HG03064 (cell line): ENCODE measurements at regions not wholly inside any gene's neighbourhood (a gene's known extent, or its start where the extent isn't known, plus 50 kb on each side); places are given as distances from the start of the nearest gene placed in this dataset.
"Not testable (repeated sequence)": the region's sequence is repeated elsewhere in the genome, so short reads cannot be mapped to it uniquely, and the experiment has no call there.

Experiments used
- ATAC-seq: cut with Tn5 transposase; IDR thresholded peaks from one replicate; pipeline ENCODE4 v1.9.1; 2021; ENCODE audit warnings: low read depth; ENCODE audit not compliant: unreplicated experiment

DNA sequence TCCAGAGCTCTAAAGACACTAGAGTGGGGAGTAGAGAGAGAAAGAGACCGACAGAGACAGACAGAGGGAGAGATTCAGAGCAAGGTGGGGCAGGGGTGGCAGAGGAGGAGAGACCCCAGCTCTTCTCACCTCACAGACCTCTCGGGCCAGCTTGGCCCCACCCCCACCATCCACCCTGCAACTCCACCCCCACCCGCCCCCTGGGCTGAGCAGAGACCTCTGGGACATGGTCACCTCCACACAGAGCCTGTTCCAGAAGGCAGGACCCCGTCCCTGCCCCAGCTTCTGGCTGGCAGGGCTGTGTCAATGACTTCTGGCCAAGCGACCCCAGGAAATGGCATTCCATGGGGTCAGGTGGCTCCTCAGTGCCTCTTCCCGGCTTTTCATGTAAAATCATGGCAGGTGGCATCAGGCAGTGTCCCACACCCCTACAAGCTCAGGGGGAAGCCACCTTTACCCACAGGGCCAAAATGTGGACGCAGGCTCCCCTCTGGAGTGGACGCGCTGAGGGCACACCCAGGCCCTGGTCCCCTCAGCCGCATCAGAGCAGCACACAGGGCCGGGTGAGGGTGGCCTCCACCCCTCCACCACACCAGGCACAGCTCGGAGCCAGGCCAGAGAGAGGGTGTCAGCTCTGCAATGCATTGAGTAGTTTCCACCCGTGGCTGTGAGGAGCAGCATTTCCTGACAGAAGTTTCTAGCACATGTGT lies 131.2 kb upstream of the LPCAT1 start:
- ATAC-seq: no peak

DNA sequence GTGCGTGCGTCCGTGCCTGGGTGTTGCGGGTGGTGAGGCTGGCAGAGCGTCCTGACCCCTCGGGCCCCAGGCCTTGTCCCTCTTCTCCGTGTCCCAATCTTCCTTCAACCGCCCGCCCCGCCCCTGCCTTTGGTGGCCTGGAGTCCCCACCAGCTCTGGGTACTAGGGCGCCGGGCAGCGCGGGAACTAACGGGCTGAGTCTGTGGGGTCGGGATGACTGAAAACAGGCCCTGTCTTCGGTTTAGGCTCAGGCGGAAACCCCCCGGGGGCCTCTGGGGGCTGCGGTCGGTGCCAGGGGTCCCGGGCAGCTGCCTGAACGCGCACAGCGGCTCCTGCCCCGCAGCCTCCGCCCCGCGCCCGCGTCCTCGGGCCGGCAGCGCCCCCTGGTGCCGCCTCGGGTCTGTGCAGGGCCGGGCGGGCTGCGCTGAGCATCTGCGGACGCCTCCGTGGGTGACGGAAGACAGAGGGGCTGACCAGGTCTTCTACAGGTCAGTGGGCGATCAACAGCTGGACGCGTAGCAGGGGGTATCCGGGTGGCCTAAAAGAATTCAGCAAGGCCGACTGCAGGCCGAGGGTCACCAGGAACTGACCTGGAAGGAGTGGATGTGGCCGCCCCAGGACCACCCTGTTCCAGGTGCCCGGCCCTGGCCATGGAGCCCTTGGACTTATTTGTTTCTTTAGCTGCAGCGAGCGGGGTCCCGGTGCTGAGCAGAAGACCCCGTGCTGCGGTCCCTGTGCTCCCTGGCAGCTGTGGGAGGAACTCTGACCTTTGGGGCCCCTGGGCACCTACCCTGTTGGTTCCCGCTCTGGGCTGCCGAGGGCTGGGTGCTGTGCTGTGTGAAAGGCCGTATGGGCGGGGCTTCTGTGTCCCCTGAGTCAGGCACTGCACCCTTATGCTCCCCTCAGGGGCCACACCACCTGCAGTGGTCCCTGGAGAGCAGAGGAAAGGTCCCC lies 130.2 kb upstream of the LPCAT1 start:
- peak; percentile 66 for ATAC-seq

DNA sequence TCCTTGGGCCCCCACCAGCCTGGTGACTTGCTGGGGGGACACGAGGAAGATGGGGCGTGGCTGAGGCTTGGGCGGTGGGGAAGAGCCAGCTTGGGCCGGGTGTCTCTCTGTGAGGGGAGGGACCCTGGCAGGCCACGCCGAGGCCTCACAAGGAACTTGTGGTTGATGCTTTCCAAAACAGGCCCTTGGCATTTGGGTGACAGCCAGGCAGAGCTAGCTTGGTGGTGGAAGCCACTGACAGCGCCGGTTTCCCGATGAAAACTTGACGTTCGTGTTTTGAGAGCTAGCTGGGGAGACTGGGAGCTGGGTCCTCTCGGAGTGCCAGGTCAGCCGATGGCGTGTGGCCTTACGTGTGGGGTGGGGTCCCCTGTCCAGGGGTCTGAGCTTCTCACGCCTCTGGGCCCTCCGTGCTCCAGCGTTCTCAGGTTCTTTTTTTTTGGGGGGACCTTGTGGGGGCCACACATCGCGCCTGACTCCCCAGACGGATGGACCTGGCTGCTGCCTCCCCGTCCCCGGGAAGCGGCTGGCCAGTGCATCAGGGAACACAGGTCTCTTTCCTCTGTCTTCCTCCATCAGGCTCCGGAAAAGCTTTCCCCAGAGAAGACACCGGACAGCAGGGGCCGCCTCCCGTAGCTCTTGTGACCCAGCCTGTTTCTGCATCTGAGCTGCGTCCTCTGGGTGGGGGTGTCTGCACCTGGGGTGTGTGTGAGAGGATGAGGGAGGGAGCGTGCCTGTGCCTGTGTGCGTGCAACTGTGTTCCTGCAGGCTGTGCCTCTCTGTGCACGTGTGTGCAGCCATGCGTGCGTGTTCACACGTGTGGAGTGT lies 129.3 kb upstream of the LPCAT1 start:
- ATAC-seq: peak; percentile 44

DNA sequence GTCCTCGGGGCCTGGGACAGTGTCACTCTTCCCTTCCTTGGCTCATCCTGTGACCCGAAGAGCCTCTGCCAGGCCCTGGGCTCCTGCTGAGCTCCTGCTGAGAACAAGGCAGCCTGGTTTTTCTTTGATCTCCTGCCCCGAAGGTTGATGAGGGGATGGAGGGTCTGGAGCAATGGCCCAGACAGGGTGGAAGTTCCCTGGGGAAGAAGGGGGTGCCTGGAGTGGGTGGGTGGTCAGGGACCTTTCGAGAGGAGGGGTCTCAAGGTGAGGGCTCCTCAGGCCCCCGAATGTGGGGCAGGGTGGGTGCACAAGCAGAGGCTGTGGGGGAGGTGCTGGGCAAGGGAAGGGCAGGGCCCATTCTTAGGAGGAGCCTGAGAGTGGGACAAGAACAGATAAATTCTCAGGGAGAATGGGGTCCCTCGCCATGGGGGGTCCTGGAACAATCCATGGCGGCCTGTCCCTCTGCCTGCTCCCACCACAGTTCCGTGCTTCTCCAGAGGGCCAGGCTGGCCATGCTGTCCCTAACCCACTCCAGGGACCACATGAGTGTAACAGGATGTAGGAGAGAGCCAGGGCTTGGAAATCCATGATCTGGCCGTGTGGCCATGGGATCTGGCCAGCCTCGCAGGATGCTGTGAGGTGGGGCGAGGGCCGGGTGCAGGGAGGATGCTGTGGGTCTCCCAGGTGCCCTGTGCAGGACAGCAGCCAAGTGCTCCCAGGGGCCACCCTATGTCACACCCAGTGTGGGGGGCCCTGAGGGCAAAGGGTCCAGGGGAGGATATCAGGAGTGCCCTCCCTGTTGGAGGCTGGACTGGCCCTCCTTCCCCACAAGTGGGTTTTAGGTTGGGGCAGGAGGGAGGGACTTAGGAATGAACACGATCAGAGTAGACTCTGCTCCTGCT lies 128.5 kb upstream of the LPCAT1 start:
- ATAC-seq: no peak

DNA sequence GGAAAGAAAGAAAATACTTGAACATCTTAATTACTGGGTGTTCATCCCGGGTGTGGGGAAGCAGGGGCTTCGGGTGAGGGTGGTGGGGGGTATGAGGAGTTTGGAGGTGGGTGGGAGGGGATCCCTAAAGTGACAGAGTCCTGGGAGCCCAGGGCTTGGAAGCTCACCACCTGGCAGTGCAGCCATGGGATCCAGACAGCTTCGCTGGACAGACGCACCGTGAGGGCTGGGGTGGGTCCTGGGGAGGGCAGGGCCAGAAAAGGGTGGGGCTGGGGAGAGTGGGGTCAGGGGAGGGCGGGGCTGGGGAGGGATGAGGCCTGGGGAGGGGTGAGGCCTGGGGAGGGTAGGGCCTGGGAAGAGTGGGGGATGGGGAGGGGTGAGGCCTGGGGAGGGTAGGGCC lies 127.5 kb upstream of the LPCAT1 start:
- ATAC-seq: no peak

DNA sequence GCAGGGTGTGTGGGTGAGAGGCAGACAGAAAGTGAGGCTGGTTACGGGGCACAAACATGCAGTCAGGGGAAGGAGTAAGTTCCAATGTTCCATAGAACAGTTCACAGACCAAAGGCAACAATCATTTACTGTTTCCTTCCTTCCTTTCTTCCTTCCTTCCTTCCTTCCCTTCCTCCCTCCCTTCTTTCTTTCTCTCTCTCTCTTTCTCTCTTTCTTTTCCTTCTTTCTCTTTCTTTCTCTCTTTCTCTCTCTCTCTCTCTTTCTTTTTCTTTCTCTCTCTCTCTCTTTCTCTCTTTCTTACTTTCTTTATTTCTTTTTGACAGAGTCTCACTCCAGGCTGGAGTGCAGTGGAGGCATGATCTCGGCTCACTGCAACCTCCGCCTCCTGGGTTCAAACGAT lies 125.8 kb upstream of the LPCAT1 start:
- no peak for ATAC-seq

DNA sequence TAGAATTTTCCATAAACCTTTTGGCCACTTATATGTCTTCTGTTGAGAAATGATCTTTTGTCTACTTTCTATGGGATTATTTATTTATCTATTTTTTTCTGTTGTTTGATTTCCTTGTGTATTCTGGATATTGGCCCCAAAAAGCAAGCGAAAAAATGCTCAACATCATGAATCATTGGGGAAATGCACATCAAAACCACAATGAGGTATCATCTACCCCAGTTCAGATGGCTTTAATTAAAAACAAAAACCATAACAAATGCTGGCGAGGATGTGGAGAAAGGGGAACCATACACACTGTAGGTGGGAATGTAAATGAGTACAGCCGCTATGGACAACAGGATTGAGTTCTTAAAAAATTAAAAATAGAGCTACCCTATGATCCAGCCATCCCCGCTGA lies 125.0 kb upstream of the LPCAT1 start:
- ATAC-seq: no peak

DNA sequence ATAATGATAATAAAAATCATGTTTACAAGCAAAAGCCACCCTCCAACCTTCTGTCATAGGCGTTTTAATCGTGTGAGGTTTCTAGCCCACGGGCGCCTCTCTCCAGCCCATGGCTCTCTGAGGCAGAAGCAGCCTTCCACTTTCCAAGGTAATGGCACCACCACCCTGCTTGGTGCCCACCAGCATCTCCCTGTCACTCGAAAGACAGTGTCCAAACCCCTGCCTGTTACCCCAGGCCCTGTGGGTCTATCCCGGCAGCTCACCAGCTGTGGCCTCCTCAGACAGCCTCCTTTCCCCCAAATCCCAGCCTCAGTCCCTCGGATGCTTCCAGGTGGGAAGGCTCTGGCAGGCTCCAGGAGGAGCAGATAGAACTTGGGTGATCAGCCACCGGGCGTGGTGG lies 123.8 kb upstream of the LPCAT1 start:
- no peak for ATAC-seq

DNA sequence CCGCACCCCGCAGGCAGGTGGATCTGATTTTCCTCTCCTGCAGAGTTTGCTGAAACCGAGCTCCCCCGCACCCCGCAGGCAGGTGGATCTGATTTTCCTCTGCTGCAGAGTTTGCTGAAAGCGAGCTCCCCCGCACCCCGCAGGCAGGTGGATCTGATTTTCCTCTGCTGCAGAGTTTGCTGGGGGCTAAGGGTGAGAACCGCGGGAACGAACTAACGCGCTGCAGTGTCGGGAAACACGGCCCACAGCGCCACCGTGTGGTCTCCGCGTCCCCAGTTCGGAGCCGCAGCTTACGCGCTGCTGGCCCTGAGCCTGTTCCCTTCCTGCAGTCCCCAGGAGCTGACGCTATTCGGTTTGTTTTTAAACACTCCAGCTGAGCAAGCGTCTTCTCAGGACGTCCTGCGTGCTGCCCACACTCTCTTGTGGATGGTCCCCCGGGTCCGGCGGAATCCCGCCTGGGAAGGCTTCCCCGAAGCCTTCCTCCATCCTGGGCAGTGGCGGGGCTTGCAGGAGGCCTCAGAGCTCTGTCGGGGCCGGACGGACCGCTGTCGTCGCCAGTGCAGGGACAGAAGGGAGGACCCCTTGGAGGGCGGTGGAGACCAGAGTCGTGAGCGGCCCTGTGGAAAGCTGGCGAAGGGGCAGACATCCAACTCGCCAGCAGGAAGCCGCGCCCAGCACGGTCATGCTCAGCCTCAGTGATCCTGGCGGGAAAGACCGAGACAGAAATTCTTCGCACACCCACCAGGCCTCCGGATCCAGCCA lies 121.2 kb upstream of the LPCAT1 start:
- ATAC-seq: no peak

DNA sequence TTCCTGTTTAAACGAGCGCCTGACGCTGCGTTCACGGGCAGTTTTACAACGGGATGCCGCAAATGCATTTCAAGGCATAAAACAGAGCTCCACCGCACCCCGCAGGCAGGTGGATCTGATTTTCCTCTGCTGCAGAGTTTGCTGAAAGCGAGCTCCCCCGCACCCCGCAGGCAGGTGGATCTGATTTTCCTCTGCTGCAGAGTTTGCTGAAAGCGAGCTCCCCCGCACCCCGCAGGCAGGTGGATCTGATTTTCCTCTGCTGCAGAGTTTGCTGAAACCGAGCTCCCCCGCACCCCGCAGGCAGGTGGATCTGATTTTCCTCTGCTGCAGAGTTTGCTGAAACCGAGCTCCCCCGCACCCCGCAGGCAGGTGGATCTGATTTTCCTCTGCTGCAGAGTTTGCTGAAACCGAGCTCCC lies 120.6 kb upstream of the LPCAT1 start:
- not testable (repeated sequence) for ATAC-seq

DNA sequence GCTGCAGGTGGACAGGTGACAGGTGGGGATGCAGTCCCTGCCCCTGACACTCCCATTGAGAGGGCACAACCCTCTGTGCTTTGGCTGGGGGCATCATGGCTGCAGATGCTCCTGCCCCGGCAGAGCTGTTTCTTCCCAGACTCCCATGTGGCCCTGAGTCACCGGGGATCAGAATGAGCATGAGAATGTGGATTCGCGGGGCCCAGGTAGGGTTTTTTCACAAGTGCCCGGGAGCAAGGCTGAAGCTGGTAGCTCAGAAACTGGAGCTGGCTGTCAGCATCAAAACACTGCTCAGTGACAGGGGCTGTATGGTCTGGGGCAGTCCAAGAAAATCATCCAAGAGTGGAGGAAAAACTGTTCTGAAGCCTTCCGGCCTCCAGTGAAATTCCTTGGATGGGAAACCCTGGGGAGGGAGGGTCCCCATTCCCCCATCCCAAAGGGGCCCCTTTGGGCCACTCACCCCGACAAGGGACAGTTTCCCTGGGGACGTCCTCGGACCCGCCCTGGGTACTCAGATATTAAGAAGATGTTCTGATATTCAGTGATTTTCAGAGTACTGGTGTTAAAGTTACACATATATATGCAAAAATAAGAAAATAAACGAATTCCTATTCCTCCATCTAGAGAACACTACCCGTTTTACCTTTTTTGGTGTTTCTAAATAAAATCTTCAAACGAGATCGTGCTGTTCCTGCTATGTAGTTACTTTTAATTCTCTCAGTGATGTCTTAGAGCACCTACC lies 120.1 kb upstream of the LPCAT1 start:
- no peak for ATAC-seq

DNA sequence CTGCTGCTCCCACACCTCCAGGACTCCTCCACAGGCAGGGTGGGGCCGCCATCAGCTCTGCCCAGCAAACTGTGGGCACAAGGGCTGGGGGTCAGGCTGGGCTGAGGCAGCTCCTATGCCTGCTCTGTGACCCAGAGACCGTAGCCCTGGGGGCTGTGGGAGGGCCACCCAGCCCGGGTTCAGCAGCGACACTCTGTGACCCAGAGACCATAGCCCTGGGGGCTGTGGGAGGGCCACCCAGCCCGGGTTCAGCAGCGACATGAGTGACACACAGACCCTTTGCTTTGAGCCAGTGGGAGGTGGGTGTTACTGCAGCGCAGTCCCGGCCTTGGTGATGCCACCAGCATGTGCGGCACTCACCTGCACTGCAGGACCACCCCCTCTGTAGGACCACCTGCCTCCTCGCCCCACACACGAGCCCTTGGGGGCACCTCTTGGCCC lies 118.9 kb upstream of the LPCAT1 start:
- no peak for ATAC-seq

DNA sequence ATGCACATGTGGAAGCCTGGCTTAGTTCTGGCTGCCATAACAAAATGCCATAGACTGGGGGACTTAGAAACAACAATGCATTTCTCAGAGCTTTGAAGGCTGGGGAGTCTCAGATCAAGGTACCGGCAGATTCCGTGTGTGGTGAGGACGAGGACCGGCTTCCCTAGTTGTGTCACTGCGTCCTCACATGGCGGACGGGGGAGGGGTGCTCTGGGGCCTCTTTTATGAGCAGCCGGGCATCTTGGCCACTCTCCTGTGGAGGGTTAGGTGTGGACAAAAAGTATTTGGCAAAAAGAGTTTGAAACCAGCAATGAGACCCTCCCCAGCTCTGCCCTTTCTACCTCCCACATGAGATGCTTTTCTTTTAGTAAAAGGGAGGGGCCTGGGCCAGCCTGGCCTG lies 118.5 kb upstream of the LPCAT1 start:
- ATAC-seq: no peak

DNA sequence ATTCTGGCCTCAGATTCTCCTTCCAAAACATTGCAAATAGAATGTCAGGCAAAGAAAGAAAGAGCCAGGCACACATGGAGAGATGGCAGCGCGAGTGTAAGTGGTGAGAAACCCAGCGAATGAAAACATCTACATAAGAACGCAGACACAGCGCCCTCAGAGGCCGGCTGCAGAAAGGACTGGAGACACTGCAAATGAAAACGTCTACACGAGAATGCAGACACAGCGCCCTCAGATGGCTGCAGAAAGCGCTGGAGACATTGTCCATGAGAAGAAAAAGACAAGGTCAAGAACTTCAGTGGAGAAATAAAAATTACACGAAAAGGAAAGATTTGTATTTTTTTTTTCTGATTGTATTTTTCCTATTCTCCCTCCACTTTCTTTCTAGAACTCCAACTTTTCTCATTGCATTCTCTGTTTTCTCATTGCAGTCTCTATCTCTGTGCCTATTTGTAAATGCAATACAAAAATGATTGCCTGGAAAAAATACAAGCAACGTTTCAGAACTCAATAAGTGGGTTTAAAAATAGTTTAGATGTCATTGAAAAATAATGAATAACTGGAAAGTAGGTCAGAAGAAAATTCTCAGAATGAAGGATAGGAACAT lies 117.9 kb upstream of the LPCAT1 start:
- ATAC-seq: peak; percentile 63

DNA sequence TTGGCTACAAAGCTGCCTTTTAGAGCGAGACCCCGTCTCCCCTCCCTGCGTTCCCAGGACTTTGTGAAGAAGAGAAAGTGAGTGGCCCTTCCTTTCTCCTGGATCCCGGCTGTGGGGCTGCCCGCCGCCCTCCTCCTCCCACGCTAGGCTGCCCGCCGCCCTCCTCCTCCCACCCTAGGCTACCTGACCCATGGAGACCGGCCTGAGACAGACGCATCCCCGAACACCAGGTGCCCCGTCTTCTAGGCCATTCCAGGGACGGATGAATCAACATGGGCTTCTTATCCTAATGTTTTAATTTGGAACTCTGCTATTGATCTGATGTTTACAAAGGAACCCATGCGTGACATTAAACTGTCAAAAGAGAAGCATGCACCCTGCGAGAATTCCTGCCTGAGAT lies 117.3 kb upstream of the LPCAT1 start:
- no peak for ATAC-seq

DNA sequence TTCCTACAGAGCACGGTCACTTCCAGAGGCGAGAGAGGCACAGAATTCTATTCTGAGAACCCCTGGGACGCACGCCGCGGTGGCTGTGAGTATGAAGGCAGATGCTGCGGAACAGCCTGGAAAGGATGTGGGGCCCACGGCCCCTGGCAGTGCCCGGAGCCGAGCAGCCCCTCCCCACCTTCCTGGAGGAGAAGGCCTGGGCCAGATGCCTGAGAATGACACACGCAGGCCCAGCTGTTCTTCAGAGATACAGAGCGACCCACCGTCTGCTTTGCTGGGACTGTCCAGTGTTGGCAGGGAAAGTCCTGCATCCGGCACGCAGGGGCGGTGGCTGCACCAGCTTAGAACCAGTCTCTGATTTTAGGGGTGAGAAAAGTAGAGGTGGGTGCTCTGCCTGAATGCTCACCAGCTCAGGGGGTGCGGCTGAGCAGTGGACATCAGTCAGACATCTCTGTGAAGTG lies 116.7 kb upstream of the LPCAT1 start:
- no peak for ATAC-seq

DNA sequence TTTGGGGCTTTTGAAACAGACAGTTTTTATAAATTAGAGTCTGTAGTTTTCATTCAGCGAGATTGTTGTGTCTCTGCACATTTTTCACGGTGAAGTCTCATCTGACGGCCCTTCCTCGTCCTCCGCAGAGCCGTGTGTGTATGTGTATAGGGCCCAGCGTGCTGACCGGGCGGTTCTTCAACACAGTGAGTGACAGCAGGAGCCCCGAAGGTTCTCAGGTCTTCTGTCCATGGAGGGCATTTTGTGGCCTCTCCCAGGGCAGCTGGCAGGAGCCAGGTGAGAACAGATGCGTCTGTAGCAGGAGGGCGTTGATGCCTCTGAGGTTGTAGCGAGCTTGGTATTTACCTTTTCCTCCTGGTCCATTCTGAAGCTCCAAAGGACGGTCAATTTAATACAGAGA lies 116.0 kb upstream of the LPCAT1 start:
- ATAC-seq: no peak
